T47D (cell line): ENCODE measurements at regions not wholly inside any gene's neighbourhood (a gene's known extent, or its start where the extent isn't known, plus 50 kb on each side); places are given as distances from the start of the nearest gene placed in this dataset.

ENCODE experiments used
- DNase-seq, 2 experiments: peaks; one replicate each; pipeline versions ENCODE4 v3.0.0 to v3.0.0-alpha.2; 2011 to 2012; ENCODE audit warnings: low read depth in 1 of 2, low spot score in 1 of 2
- JUND ChIP-seq: IDR thresholded peaks from 2 replicates; pipeline ENCODE4 v1.6.1; 2012; ENCODE audit warnings: low read depth
- in situ Hi-C: cut with HindIII; loops from 2 replicates; pipeline ENCODE4 v1.10.0; 2016; ENCODE audit warnings: low sequenced_read_pairs, low pct_unique_long_range_greater_than_20kb

DNA sequence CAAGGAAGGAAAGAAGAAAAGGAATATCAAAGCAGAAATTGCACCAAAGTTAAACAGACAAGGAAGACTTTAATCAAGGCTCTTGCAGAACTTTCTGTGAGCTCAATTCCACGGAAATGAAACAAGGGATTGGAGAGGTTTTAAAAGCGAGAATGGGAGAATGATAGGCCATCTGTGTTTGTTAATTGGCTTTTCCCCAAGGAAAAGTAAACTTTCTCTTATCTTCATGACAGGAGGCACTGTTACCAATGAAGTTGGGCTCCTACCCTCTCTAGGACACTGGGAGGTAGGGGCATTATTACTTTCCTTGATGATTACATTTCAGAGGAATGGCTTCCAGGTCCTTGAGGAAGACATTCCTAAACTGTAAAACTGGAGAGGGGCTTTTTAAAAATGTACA, 328.8 kb upstream of the NWD2 start:
- no peak for TF ChIP-seq JUND
- DNase-seq, result no peak
- in situ Hi-C loops, result no loop called here

- no peak for TF ChIP-seq JUND
- in situ Hi-C loops, result no loop called here
- DNase-seq, result no peak
Measured at GRCh38 chr4:36917413-36917812, 327.1 kb upstream of the NWD2 start.

DNA sequence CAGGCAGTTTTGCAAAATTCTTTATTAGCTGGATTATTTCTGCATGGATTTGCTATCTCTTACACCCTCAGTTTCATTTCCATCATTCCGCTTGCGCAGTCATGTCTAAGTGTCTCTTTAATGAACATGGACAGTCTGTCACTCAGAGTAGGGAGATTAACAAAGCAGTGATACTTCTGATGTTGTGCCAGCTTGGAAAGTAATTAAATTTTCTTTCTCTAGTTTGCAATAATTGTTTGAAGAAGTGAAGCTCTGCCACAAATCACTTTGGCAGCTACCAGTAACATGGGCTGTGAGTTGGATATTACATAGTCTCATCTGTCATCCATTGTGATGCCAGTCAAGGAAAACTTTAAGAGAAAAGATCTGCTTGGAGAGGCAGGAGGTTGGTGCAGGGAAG, 324.8 kb upstream of the NWD2 start:
- DNase-seq, result no peak
- no peak for TF ChIP-seq JUND
- in situ Hi-C loops, result no loop called here

- in situ Hi-C loops, result no loop called here
- TF ChIP-seq JUND, result no peak
- no peak for DNase-seq
Measured at GRCh38 chr4:36921476-36922216, 322.9 kb upstream of the NWD2 start.

- in situ Hi-C loops, result no loop called here
- DNase-seq, result no peak
- no peak for TF ChIP-seq JUND
Measured at GRCh38 chr4:36930562-36931111, 313.9 kb upstream of the NWD2 start.

DNA sequence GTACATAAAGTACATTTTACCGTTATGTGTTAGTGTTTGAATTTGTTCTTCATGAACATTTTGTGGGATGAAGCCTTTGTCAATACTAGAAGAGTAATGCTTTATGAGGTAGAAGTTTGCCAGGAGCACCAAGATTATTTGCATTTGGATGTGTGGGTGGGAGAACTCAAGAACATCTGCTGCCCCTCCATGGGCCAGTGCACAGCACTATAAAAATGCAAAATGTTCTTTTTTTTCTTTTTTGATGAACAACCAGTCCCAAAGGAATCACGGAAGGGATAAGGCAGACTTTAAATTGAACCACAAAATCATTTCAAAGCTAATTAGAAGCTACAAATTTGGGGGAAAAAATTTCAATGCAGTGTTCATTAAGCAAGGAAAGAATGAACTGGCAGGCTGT, 300.3 kb upstream of the NWD2 start:
- in situ Hi-C loops, result no loop called here
- no peak for DNase-seq
- no peak for TF ChIP-seq JUND

DNA sequence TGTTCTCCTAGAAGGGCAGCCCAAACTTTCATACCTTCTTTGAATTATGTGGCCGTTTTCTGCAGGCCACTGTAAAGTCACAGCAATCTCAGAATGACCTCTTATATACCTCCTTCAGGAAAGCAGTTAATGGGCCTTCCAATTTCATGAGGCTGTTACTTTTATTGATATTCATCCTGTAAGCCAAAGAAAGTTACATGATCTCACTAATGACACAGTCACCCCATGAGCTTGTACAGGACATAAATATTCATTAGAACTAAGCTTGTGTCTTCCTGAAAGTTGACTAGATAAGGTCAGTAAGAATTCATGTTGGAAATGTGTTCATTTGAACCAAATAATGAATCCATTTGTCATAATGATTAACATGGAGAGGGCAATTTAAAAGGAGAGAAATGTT, 283.1 kb upstream of the NWD2 start:
- DNase-seq, result no peak
- in situ Hi-C loops, result no loop called here
- no peak for TF ChIP-seq JUND

DNA sequence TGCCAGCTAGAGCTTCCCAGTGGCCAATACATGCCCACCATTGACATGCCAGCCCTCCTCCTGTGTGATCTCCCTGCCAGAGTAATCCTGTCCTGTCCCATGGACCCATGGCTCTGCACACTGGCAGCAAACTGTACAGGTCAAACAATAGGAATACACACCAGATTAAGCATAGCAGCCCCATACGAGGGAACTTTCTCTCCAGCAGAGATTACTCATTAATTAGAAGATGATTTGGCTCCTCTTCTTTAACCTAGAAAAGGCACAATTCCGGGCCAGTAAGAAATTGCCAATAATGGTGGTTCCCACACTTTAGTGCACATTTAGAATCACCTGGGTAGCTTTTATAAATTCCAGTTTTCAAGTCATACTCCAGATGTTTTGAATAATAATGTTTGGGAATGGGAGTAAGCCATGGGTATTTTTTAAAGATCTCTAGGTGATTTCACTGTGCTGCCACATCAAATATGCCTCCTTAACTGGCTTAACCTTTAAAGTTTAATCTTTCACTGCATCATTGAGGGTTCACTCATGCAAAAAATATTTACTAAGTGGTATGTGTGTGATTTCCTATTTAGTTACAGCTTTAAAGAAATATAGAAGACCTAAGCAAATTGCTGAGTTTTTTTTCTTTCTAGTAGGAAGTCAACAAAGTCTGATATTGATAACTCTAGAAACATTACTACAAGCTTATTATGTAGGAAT, 277.6 kb upstream of the NWD2 start:
- no peak for TF ChIP-seq JUND
- in situ Hi-C loops, result no loop called here
- DNase-seq, result no peak

DNA sequence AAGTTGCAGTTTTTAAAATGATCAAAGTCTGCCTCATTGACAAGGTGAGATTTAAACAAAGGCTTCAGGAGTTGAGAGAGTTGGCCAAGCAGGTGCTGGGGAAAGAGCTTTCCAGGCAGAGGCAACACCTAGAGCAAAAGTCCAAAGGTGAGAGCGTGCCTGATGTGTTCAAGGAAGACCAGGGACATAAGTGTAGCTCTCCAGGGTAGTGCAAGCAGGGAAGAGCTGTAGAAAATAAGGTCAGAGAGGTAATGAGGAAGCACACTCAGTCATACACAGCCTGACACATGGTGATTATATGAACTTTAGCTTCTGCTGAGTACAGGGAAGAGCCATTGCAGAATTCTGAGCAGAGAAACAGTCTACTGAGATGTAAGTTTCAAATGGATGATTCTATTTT, 265.0 kb upstream of the NWD2 start:
- no peak for DNase-seq
- in situ Hi-C loops, result no loop called here
- TF ChIP-seq JUND, result no peak

- TF ChIP-seq JUND, result no peak
- in situ Hi-C loops, result no loop called here
- DNase-seq, result no peak
Measured at GRCh38 chr4:36990128-36990872, 254.2 kb upstream of the NWD2 start.

DNA sequence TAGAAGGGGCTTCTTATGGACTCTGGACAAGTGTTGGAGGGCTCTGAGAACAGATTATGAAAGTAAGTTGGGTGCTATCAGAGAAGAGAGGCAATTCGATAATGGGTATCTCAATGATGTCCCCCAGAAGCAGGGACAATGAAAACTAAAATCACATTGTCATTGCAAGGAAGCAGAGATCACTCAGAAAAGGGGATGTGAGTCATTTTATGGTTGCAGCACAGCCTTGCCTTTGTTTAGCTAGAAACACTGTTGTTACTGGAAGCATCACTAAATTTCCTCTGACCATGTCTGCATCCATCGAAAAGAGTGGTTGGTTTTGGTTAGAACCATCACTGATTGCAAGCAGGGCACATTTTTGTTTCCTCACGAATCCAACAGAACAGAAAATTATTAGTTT, 246.8 kb upstream of the NWD2 start:
- no peak for TF ChIP-seq JUND
- in situ Hi-C loops, result no loop called here
- no peak for DNase-seq

- in situ Hi-C loops, result no loop called here
- TF ChIP-seq JUND, result no peak
- DNase-seq, result no peak
Measured at GRCh38 chr4:37000281-37000680, 244.3 kb upstream of the NWD2 start.
